ENCODE measurements at regions not wholly inside any gene's neighbourhood (a gene's known extent, or its start where the extent isn't known, plus 50 kb on each side); places are given as distances from the start of the nearest gene placed in this dataset.

- no peak for TF ChIP-seq MAX (IDR thresholded peaks at IDR 0.05)
Observed at GRCh38 chr15:35932531-35932930, 386.6 kb upstream of the DPH6 start (continued).

- ChIA-PET POLR2A (no interaction called here), RAD21 (ENCODE audit: low non-redundant PET in 1 of 2, low total read pairs in 2 of 2, uncharacterized antibody in 2 of 2, unreplicated experiment in 2 of 2) (no interaction called here), CTCF (no interaction called here)
- TF ChIP-seq JUND (IDR thresholded peaks at IDR 0.05) (no peak), EZH2 (IDR thresholded peaks at IDR 0.05) (no peak), TCF7L2 (IDR thresholded peaks at IDR 0.05; ENCODE audit: borderline replicate concordance, extremely low read depth, insufficient read depth, insufficient read length) (no peak), ZNF274 (IDR thresholded peaks at IDR 0.05; ENCODE audit: low read depth, low read length) (no peak), SRF (IDR thresholded peaks at IDR 0.05; ENCODE audit: low read depth) (no peak), EGR1 (IDR thresholded peaks at IDR 0.05; ENCODE audit: low read depth) (no peak), POLR2AphosphoS5 (IDR thresholded peaks at IDR 0.05; ENCODE audit: low read depth, low read length) (no peak), EZH2phosphoT487 (IDR thresholded peaks at IDR 0.05; ENCODE audit: borderline replicate concordance) (no peak), SP1 (IDR thresholded peaks at IDR 0.05; ENCODE audit: low read depth) (no peak), ATF3 (IDR thresholded peaks at IDR 0.05) (no peak), CTCF (IDR thresholded peaks at IDR 0.05 in 2 of 3, conservative IDR thresholded peaks at IDR 0.05 in 1 of 3; ENCODE audit: borderline replicate concordance in 1 of 3, insufficient read depth in 1 of 3, low read depth in 2 of 3, low read length in 2 of 3) (no peak), RAD21 (IDR thresholded peaks at IDR 0.05; ENCODE audit: low read depth) (no peak), ZBTB33 (IDR thresholded peaks at IDR 0.05; ENCODE audit: extremely low read depth, insufficient replicate concordance, low read length) (no peak), CBX3 (IDR thresholded peaks at IDR 0.05; ENCODE audit: low read depth) (no peak), MAX (IDR thresholded peaks at IDR 0.05) (no peak)
- ATAC-seq = no peak
- H3K9ac ChIP-seq (ENCODE audit: low read length) = no peak overlapping the region
- no peak overlapping the region for H3K4me2 ChIP-seq (ENCODE audit: low read length)
- BruUV-seq (replicated peaks) = no TSS peak
- H3K4me1 ChIP-seq (ENCODE audit: control insufficient read depth in 1 of 2, insufficient read depth in 2 of 2, low read length in 2 of 2) = no peaks in the 10 kb centered on the region
- H3K36me3 ChIP-seq (ENCODE audit: control insufficient read depth in 1 of 2, insufficient read depth in 2 of 2, low read length in 2 of 2) = no peaks in the 10 kb centered on the region
- no peak for DNase-seq (ENCODE audit: low read depth, low spot score)
- H3K4me3 ChIP-seq (replicated peaks in 1 of 2; ENCODE audit: low read depth in 1 of 2, low read length in 2 of 2) = no peak overlapping the region
- H2AFZ ChIP-seq (ENCODE audit: low read depth, low read length, poor library complexity, severe bottlenecking) = no peak overlapping the region
- no peaks in the 10 kb centered on the region for H3K9me3 ChIP-seq (ENCODE audit: control insufficient read depth in 1 of 2, insufficient read depth in 1 of 2, low read depth in 1 of 2, low read length in 2 of 2)
- no peaks in the 10 kb centered on the region for H4K20me1 ChIP-seq (ENCODE audit: insufficient read depth)
- H3K27ac ChIP-seq (ENCODE audit: low read depth, low read length) = no peak overlapping the region
- H3K27me3 ChIP-seq (ENCODE audit: insufficient read depth, low read length) = no peaks in the 10 kb centered on the region
- H3K79me2 ChIP-seq (ENCODE audit: insufficient read depth, low read length) = no peaks in the 10 kb centered on the region
- H3K9me2 ChIP-seq (ENCODE audit: insufficient read depth) = no peaks in the 10 kb centered on the region
- intact Hi-C loops (cut with micrococcal nuclease) = no loop called here
Observed at GRCh38 chr15:35933531-35933930, 387.6 kb upstream of the DPH6 start.

Data from HCT116 (cell line).